Heart left ventricle (tissue), 13 donors: ENCODE measurements at regions not wholly inside any gene's neighbourhood (a gene's known extent, or its start where the extent isn't known, plus 50 kb on each side); places are given as distances from the start of the nearest gene placed in this dataset.

Experiments
- CTCF ChIP-seq, 12 donors: fragments of 200-600 bp; sonication (generic) in 4 of 12; IDR thresholded peaks; one replicate each; pipeline versions ENCODE4 v1.5.0 to v1.8.0; 2018 to 2022; ENCODE audit warnings: antibody characterized with exemption in 12 of 12, mild to moderate bottlenecking in 5 of 12
- POLR2A ChIP-seq, 2 donors: fragments of 450-650 bp; IDR thresholded peaks; one replicate each; pipeline ENCODE4 v1.6.1; 2017; ENCODE audit warnings: antibody characterized with exemption in 2 of 2, mild to moderate bottlenecking in 2 of 2, moderate library complexity in 2 of 2
- donor health status: ischemic (EF 13 %, LVEDD 7.1; RV severe dilation, severe dysfunction).
- donor health status: DM: no; HTN: yes; CAD: no.
- donor health status: DM: no; HTN: no; CAD: no.
- donor health status: ischemic (EF 25% LVEDD 6.9; RV normal size, moderate dysfunction).
- donor health status: ischemic (EF 25% LVEDD 5.7; RV mildly dilated, moderate dysfunction).
- donor health status: ischemic (EF 35%, LVEDD 5.7; RV mildly dilated, moderate dysfunction).
- donor health status: nonischemic (EF 11% LVEDD 7.7; RV severe dilation, severe dysfunction).
- donor health status: DM: yes; HTN: yes; CAD: no.
- donor health status: PGD.
- donor health status: ischemic (EF 29% LVEDD 5.4; RV normal size, mild dysfunction).
- donor health status: nonischemic (EF 23%, LVEDD 6.1; RV moderate dilation, normal function).

- TF ChIP-seq POLR2A (IDR thresholded peaks at IDR 0.05) (no peak), CTCF (IDR thresholded peaks at IDR 0.05) (no peak)
These were observed 209.7 kb upstream of the FAR2 start for GRCh38 chr12:28939427-28939826.
